ENCODE measurements at regions not wholly inside any gene's neighbourhood (a gene's known extent, or its start where the extent isn't known, plus 50 kb on each side); places are given as distances from the start of the nearest gene placed in this dataset.

DNA sequence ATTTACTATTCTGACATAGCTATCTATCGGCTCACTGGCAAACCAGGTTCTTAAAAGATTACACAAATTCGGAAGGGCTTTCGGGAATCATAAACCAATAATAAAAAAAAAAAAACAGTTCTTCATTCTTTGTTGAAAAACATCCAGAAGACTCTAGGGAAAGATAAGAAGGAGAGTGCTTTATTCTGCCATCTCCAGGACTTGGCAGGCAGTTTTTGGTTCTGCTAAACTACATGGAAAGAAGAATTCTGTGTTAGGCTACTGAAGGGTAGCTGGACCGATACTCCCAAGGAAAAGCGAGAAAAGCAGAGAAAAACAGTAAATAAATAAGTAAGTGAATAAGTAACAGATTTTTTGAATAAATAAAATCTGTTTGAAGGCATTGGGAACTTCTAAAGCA is 423.5 kb upstream of the KLF6 start:
- TF ChIP-seq, protein P1, sequence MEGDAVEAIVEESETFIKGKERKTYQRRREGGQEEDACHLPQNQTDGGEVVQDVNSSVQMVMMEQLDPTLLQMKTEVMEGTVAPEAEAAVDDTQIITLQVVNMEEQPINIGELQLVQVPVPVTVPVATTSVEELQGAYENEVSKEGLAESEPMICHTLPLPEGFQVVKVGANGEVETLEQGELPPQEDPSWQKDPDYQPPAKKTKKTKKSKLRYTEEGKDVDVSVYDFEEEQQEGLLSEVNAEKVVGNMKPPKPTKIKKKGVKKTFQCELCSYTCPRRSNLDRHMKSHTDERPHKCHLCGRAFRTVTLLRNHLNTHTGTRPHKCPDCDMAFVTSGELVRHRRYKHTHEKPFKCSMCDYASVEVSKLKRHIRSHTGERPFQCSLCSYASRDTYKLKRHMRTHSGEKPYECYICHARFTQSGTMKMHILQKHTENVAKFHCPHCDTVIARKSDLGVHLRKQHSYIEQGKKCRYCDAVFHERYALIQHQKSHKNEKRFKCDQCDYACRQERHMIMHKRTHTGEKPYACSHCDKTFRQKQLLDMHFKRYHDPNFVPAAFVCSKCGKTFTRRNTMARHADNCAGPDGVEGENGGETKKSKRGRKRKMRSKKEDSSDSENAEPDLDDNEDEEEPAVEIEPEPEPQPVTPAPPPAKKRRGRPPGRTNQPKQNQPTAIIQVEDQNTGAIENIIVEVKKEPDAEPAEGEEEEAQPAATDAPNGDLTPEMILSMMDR (IDR thresholded peaks at IDR 0.05) = no peak
- no peak for TF ChIP-seq EZH2 (IDR thresholded peaks at IDR 0.05; ENCODE audit: borderline replicate concordance, insufficient read depth, low read depth, low read length, poor library complexity, severe bottlenecking)

All from B cell (primary cell).